OCI-LY1 (cell line): ENCODE measurements at regions not wholly inside any gene's neighbourhood (a gene's known extent, or its start where the extent isn't known, plus 50 kb on each side); places are given as distances from the start of the nearest gene placed in this dataset.

Experiments
- H2AFZ ChIP-seq: fragments of 200-600 bp; sonication (generic), shearing (Covaris generic); 2 replicates; pipeline ENCODE4 v1.6.0; 2014; ENCODE audit warnings: antibody characterized with exemption, mild to moderate bottlenecking, low read length
- H3F3A ChIP-seq: fragments of 200-600 bp; sonication (generic), shearing (Covaris generic); 2 replicates; pipeline ENCODE4 v1.6.0; 2014; ENCODE audit warnings: mild to moderate bottlenecking, antibody characterized with exemption, low read length, moderate library complexity; ENCODE audit not compliant: insufficient read depth
- H3K27ac ChIP-seq: fragments of 200-600 bp; sonication (generic); 2 replicates; pipeline ENCODE4 v1.5.1; 2014; ENCODE audit warnings: low read length, mixed run types, mild to moderate bottlenecking, low read depth; ENCODE audit not compliant: poor library complexity, severe bottlenecking
- H3K27me3 ChIP-seq: fragments of 200-600 bp; sonication (generic); 2 replicates; pipeline ENCODE4 v1.6.0; 2014; ENCODE audit warnings: antibody characterized with exemption, mild to moderate bottlenecking, low read length, moderate library complexity; ENCODE audit not compliant: insufficient read depth
- H3K36me3 ChIP-seq: fragments of 200-600 bp; sonication (generic); 2 replicates; pipeline ENCODE4 v1.6.1; 2014; ENCODE audit warnings: mild to moderate bottlenecking, antibody characterized with exemption, low read length, moderate library complexity, mixed read lengths; ENCODE audit not compliant: insufficient read depth
- H3K4me1 ChIP-seq: fragments of 200-600 bp; sonication (generic); 2 replicates; pipeline ENCODE4 v1.5.1; 2014; ENCODE audit warnings: mild to moderate bottlenecking, low read length, moderate library complexity; ENCODE audit not compliant: insufficient read depth, severe bottlenecking
- H3K4me2 ChIP-seq: fragments of 200-600 bp; sonication (generic), shearing (Covaris generic); 2 replicates; pipeline ENCODE4 v1.6.1; 2014; ENCODE audit warnings: low read length
- H3K4me3 ChIP-seq: fragments of 200-600 bp; sonication (generic); 2 replicates; pipeline ENCODE4 v1.5.1; 2014; ENCODE audit warnings: low read length, low read depth, mild to moderate bottlenecking, mixed read lengths; ENCODE audit not compliant: poor library complexity, severe bottlenecking
- H3K79me2 ChIP-seq: fragments of 200-600 bp; shearing (Covaris generic); 2 replicates; pipeline ENCODE4 v1.6.1; 2016; ENCODE audit warnings: mixed run types, low read length, mixed read lengths; ENCODE audit not compliant: insufficient read depth
- H3K9ac ChIP-seq: fragments of 200-600 bp; sonication (generic), shearing (Covaris generic); 2 replicates; pipeline ENCODE4 v1.6.1; 2014; ENCODE audit warnings: mild to moderate bottlenecking, low read length, mixed read lengths
- H3K9me2 ChIP-seq: fragments of 200-600 bp; sonication (generic), shearing (Covaris generic); 2 replicates; pipeline ENCODE4 v1.6.1; 2014; ENCODE audit warnings: low read depth, mild to moderate bottlenecking, low read length, mixed read lengths
- H3K9me3 ChIP-seq: fragments of 200-600 bp; shearing (Covaris generic); 2 replicates; pipeline ENCODE4 v1.6.1; 2014; ENCODE audit warnings: low read length, mixed read lengths
- H4K20me1 ChIP-seq: fragments of 200-600 bp; sonication (generic), shearing (Covaris generic); 2 replicates; pipeline ENCODE4 v1.6.0; 2016; ENCODE audit warnings: mild to moderate bottlenecking, low read length; ENCODE audit not compliant: insufficient read depth
- EZH2 ChIP-seq: fragments of 200-600 bp; sonication (generic), shearing (Covaris generic); IDR thresholded peaks from 2 replicates; pipeline ENCODE4 v1.8.0; 2017; ENCODE audit warnings: borderline replicate concordance, mixed run types, mild to moderate bottlenecking, antibody characterized with exemption, low read length, moderate library complexity, mixed read lengths
- TF ChIP-seq, protein P1 (sequence below): fragments of 200-600 bp; sonication (generic), shearing (Covaris generic); IDR thresholded peaks from 2 replicates; pipeline ENCODE4 v1.5.1; 2017; ENCODE audit warnings: mild to moderate bottlenecking, antibody characterized with exemption, low read length, moderate library complexity, mixed read lengths

DNA sequence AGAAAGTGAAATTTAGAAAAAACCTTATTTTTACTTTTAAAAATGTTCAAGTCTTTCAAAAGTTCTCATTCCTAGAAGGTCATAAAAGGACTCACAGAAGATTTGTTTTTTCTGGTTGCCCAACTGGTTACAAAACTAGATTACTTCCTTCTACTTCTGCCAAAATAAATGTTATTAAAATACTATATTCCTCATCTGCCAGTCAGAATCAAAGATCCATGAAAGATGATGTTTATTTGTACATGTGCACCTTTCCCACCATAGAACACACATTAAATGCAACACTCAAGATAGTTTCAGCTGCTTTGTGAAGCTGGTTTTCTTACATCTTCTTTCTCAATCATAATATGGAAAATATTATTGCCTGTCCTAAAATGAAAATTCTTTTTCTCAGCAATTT, 465.4 kb downstream of the ETV1 start:
- Histone ChIP-seq H3K27ac (peak overlapping the region; percentile 71), H2AFZ (no peak overlapping the region)

DNA sequence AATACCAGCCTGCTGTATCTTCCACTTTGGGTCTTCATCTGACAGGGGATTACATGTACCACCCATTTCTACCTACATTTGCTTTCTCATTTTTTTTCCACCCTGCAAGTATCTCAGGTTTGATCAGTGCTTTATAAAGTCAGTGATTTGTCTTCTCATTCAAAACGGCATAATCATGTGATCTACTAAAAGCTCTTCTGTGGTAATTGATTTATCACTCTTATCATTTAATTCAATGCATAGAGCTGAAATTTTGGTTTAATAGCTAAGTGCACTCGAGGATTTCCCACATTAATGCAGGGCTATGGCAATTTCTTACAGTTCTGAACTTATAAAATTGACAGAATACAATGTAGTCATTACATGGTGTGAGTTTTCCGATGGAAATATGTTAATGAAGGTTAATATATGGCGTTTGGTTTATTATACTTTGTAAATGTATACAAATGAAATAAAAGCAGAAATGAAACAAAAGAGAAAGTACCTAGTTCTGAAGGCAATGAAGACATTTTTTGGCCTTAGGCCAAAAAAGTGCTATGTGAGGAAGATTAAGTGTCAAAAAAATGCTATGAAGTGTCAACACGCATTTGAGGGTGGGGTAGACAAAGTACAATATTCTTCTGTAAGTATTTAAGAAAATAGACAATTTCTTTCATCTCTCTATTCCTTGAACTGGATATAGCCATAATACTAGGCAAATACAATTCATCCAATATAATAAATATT, 457.3 kb downstream of the ETV1 start:
- H4K20me1 ChIP-seq = no peaks in the 10 kb centered on the region
- H3K79me2 ChIP-seq = no peaks in the 10 kb centered on the region
- no peak overlapping the region for H3K9ac ChIP-seq
- H3K4me2 ChIP-seq = peak overlapping the region; percentile 42; the same call in 1 of the 2 replicates
- no peaks in the 10 kb centered on the region for H3K27me3 ChIP-seq
- H3K9me2 ChIP-seq = no peaks in the 10 kb centered on the region
- 0 out of 2 replicates have a peak, but pooled peaks cover 5% of the 10 kb centered on the region for H3K9me3 ChIP-seq
- H3K36me3 ChIP-seq = no peaks in the 10 kb centered on the region
- H3K4me1 ChIP-seq = peaks cover 58% of the 10 kb centered on the region
- peak overlapping the region; percentile 52 for H3K27ac ChIP-seq
- H3F3A ChIP-seq = no peaks in the 10 kb centered on the region
- no peak overlapping the region for H3K4me3 ChIP-seq
- TF ChIP-seq, protein P1, sequence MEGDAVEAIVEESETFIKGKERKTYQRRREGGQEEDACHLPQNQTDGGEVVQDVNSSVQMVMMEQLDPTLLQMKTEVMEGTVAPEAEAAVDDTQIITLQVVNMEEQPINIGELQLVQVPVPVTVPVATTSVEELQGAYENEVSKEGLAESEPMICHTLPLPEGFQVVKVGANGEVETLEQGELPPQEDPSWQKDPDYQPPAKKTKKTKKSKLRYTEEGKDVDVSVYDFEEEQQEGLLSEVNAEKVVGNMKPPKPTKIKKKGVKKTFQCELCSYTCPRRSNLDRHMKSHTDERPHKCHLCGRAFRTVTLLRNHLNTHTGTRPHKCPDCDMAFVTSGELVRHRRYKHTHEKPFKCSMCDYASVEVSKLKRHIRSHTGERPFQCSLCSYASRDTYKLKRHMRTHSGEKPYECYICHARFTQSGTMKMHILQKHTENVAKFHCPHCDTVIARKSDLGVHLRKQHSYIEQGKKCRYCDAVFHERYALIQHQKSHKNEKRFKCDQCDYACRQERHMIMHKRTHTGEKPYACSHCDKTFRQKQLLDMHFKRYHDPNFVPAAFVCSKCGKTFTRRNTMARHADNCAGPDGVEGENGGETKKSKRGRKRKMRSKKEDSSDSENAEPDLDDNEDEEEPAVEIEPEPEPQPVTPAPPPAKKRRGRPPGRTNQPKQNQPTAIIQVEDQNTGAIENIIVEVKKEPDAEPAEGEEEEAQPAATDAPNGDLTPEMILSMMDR = no peak
- TF ChIP-seq EZH2 = no peak
- no peak overlapping the region for H2AFZ ChIP-seq

More for the DNA sequence above, 465.4 kb downstream of the ETV1 start:
- peak overlapping the region; percentile 30; the same call in 1 of the 2 replicates for H3K4me2 ChIP-seq
- H3K27me3 ChIP-seq = no peaks in the 10 kb centered on the region
- H4K20me1 ChIP-seq = no peaks in the 10 kb centered on the region
- no peak overlapping the region; the same call in 1 of the 2 replicates for H3K9ac ChIP-seq
- TF ChIP-seq, protein P1 = no peak
- no peak overlapping the region for H3K4me3 ChIP-seq
- H3K9me3 ChIP-seq = 0 out of 2 replicates have a peak, but pooled peaks cover 2% of the 10 kb centered on the region
- H3K36me3 ChIP-seq = no peaks in the 10 kb centered on the region
- no peaks in the 10 kb centered on the region for H3K79me2 ChIP-seq
- H3F3A ChIP-seq = no peaks in the 10 kb centered on the region
- H3K9me2 ChIP-seq = no peaks in the 10 kb centered on the region
- H3K4me1 ChIP-seq = peaks cover 57% of the 10 kb centered on the region

- Histone ChIP-seq H3K9me3 (no peaks in the 10 kb centered on the region), H3K9me2 (no peaks in the 10 kb centered on the region), H3K79me2 (no peaks in the 10 kb centered on the region), H3K27me3 (no peaks in the 10 kb centered on the region), H3K27ac (no peak overlapping the region), H4K20me1 (no peaks in the 10 kb centered on the region), H3K4me1 (peaks cover 70% of the 10 kb centered on the region), H3K4me3 (no peak overlapping the region), H3K36me3 (no peaks in the 10 kb centered on the region), H2AFZ (peak overlapping the region; percentile 73; the same call in 1 of the 2 replicates), H3K9ac (no peak overlapping the region), H3F3A (no peaks in the 10 kb centered on the region; the same call in 1 of the 2 replicates), H3K4me2 (peak overlapping the region; percentile 10; the same call in 1 of the 2 replicates)
- TF ChIP-seq, protein P1 = no peak
- no peak for TF ChIP-seq EZH2
Observed at GRCh38 chr7:13538669-13539068, 450.8 kb downstream of the ETV1 start.
